Thymus (tissue), 11 donors: ENCODE measurements at regions not wholly inside any gene's neighbourhood (a gene's known extent, or its start where the extent isn't known, plus 50 kb on each side); places are given as distances from the start of the nearest gene placed in this dataset.

Experiments
- DNase-seq, 9 donors: peaks; one replicate each; pipeline ENCODE4 v3.0.0-alpha.2; 2013; ENCODE audit warnings: low spot score in 9 of 9, low read depth in 6 of 9, missing footprints in 1 of 9
- H3K27ac ChIP-seq, 2 donors: one replicate each; pipeline ENCODE4 v1.5.1; 2013; ENCODE audit warnings: control low read depth in 1 of 2, low read depth in 1 of 2, low read length in 1 of 2, mild to moderate bottlenecking in 1 of 2, moderate library complexity in 1 of 2
- H3K27me3 ChIP-seq, 2 donors: one replicate each; pipeline ENCODE4 v1.5.1; 2013; ENCODE audit warnings: low read length in 1 of 2; ENCODE audit not compliant: control insufficient read depth in 2 of 2, insufficient read depth in 1 of 2
- H3K36me3 ChIP-seq, 2 donors: one replicate each; pipeline ENCODE4 v1.5.1; 2013; ENCODE audit warnings: low read length in 1 of 2, mild to moderate bottlenecking in 1 of 2, moderate library complexity in 1 of 2; ENCODE audit not compliant: control insufficient read depth in 2 of 2, insufficient read depth in 2 of 2
- H3K4me1 ChIP-seq, 2 donors: one replicate each; pipeline ENCODE4 v1.5.1; 2013; ENCODE audit warnings: low read length in 2 of 2; ENCODE audit not compliant: control insufficient read depth in 2 of 2, insufficient read depth in 2 of 2
- H3K4me3 ChIP-seq, 2 donors: one replicate each; pipeline ENCODE4 v1.5.1; 2013; ENCODE audit warnings: low read length in 2 of 2, control low read depth in 1 of 2, mild to moderate bottlenecking in 1 of 2
- H3K9me3 ChIP-seq, 2 donors: one replicate each; pipeline ENCODE4 v1.5.1; 2013; ENCODE audit warnings: low read length in 1 of 2, mild to moderate bottlenecking in 1 of 2; ENCODE audit not compliant: control insufficient read depth in 2 of 2, insufficient read depth in 1 of 2
- WGBS: extraction: QIAGEN DNeasy Blood & Tissue Kit; methylation state at CpG from one replicate; pipeline ENCODE4 v1.1.7; 2013; 5-methylcytosine and 5-hydroxymethylcytosine counted together
- donor health status: healthy.

DNA sequence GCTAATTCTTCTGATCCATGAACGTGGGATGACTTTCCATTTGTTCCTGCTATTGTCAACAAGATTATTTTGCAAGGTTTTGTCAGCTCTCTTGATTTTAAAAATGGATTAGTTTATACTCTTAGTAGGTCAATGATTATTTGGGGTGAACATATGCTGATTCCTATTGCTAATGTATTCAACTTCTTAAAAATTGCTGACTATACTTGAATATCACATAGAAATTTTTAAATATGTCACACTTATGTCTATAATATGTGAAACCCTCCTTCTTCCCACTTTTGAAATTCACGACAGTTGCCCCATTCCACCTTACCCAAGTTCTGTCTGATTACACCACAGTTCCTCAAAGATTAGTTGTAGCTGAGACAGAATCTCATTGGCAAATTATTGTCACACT, 465.7 kb upstream of the TENM3 start:
- H3K27ac ChIP-seq: no peak overlapping the region
- WGBS: 82% methylated on average over 2 of the region's 2 CpGs

GRCh38 chr4:181784881-181785280, 458.3 kb upstream of the TENM3 start:
- Histone ChIP-seq H3K27me3 (no peaks in the 10 kb centered on the region), H3K36me3 (no peaks in the 10 kb centered on the region), H3K4me1 (no peaks in the 10 kb centered on the region), H3K4me3 (no peak overlapping the region), H3K27ac (no peak overlapping the region), H3K9me3 (no peaks in the 10 kb centered on the region)
- 92% methylated on average over 2 of the region's 2 CpGs for WGBS
- DNase-seq: no peak

More for the DNA sequence above, 465.7 kb upstream of the TENM3 start:
- Histone ChIP-seq H3K4me3 (no peak overlapping the region), H3K9me3 (no peaks in the 10 kb centered on the region), H3K36me3 (no peaks in the 10 kb centered on the region), H3K4me1 (no peaks in the 10 kb centered on the region), H3K27me3 (no peaks in the 10 kb centered on the region)
- DNase-seq: no peak

DNA sequence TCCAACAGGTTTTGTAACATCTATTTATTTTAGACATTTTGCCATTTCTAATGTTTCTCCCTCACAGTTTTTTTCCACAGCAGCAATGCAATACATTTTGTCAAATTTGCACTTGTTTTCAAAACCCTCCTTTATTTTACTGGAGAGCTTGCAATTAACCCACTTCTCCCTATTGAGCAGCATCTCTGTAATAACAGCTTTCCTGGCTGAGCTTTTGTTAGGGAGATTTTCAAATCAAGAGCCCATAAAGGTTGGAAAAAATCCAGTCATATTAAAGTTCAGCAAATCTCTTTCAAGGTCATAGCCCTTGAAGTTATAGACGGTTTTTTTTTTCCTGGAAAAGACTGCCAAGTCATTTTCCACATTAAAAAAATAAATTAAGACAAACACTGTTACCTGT, 450.6 kb upstream of the TENM3 start:
- 61% methylated on average over 1 of the region's 1 CpG for WGBS
- Histone ChIP-seq H3K4me1 (no peaks in the 10 kb centered on the region), H3K27me3 (no peaks in the 10 kb centered on the region), H3K4me3 (no peak overlapping the region), H3K36me3 (no peaks in the 10 kb centered on the region), H3K9me3 (no peaks in the 10 kb centered on the region), H3K27ac (no peak overlapping the region)
- DNase-seq: no peak

DNA sequence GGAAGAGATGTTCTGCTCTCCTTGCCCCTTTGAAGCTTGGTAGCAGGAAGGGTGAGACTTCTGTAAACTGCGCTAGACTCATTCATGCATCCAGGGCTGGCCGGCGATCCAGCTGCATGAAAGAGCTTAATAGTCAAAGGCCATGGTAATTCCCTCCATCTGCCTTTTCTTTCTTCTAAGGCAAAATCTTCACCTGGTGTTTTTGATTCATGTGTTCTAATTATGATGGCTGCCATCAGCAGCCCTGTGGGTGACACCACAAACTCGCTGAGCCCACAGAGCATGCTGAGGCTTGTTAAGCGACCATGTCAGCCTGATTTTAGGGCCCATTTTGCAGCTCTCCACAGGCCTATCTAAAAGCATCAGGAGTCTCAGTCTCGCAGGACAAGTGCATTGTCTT, 450.1 kb upstream of the TENM3 start:
- DNase-seq: no peak
- Histone ChIP-seq H3K27ac (no peak overlapping the region), H3K4me3 (no peak overlapping the region), H3K4me1 (no peaks in the 10 kb centered on the region), H3K27me3 (no peaks in the 10 kb centered on the region), H3K36me3 (no peaks in the 10 kb centered on the region), H3K9me3 (no peaks in the 10 kb centered on the region)
- WGBS: 71% methylated on average over 6 of the region's 6 CpGs

GRCh38 chr4:181796502-181796901, 446.7 kb upstream of the TENM3 start:
- H3K27ac ChIP-seq: no peak overlapping the region
- H3K27me3 ChIP-seq: no peaks in the 10 kb centered on the region
- peaks cover 0 to 2% of the 10 kb centered on the region in 2 donors for H3K9me3 ChIP-seq
- no peak for DNase-seq
- no peak overlapping the region for H3K4me3 ChIP-seq
- 93% methylated on average over 8 of the region's 8 CpGs for WGBS
- no peaks in the 10 kb centered on the region for H3K36me3 ChIP-seq
- H3K4me1 ChIP-seq: no peaks in the 10 kb centered on the region

DNA sequence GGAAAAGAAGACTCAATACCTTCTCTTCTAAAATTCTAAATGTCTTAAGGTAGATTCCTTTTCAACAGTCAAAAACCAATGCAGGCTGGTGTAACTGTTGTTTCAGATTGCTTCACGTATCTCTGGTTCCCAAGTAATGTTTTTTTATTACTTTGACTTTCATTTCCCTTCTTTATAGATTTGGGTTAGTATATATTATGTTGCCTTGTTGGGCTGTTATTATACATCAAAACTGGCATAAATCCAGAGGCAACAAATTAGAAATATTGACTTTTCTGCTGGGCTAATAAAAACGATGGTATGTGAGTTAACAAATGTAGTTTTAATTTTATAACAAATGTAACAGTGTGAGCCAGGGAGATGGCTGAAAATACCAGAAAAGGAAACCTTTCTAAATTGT, 444.7 kb upstream of the TENM3 start:
- H3K27ac ChIP-seq: no peak overlapping the region
- 89% methylated on average over 2 of the region's 2 CpGs for WGBS
- peaks cover 0 to 2% of the 10 kb centered on the region in 2 donors for H3K9me3 ChIP-seq
- H3K27me3 ChIP-seq: no peaks in the 10 kb centered on the region
- no peak overlapping the region for H3K4me3 ChIP-seq
- no peaks in the 10 kb centered on the region for H3K4me1 ChIP-seq
- no peaks in the 10 kb centered on the region for H3K36me3 ChIP-seq
- DNase-seq: no peak

- Histone ChIP-seq H3K27ac (no peak overlapping the region), H3K9me3 (peaks cover 0 to 2% of the 10 kb centered on the region in 2 donors), H3K4me1 (no peaks in the 10 kb centered on the region), H3K27me3 (no peaks in the 10 kb centered on the region), H3K4me3 (no peak overlapping the region), H3K36me3 (no peaks in the 10 kb centered on the region)
- DNase-seq: no peak
- 95% methylated on average over 10 of the region's 10 CpGs for WGBS
Measured at GRCh38 chr4:181799561-181800069, 443.6 kb upstream of the TENM3 start.

DNA sequence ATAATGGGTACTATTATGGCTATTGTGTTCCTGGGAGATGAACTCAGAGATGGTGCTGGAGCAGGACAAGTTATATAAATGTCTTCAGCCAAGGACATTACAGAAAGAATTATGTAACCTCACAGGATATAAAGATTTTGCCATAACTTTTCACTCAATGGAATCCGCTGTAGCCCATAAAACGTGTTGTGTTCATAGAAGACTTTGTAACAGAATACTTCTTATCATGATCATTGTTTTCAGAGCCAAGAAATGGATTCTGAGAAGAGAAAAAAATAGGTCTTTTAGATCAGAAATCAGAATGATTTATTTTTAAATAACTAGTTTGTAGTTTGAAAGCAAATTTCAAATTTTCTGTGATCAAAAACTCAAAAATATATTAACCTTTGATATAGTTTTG, 441.0 kb upstream of the TENM3 start:
- peaks cover 0 to 2% of the 10 kb centered on the region in 2 donors for H3K9me3 ChIP-seq
- no peaks in the 10 kb centered on the region for H3K36me3 ChIP-seq
- H3K27ac ChIP-seq: no peak overlapping the region
- no peak overlapping the region for H3K4me3 ChIP-seq
- H3K4me1 ChIP-seq: no peaks in the 10 kb centered on the region
- no peaks in the 10 kb centered on the region for H3K27me3 ChIP-seq
- 89% methylated on average over 2 of the region's 2 CpGs for WGBS
- DNase-seq: no peak

DNA sequence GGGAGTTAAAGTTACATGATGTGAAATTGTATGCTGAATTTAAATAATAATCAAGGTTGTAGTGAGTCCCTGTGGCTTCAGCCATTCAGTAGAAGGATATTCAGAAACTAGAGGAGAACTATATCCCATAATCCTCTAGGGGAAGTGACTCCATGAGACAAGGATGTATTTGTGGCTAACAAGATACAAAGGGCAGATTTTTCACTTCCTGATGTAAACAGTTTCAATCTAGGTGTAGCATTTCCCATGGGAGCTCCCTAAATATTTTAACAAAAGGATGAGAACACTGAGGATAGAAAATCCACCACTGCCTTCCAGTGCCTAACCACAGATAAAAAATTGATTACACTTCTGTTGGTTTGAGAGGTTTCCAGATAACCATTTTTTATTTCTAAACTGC, 435.4 kb upstream of the TENM3 start:
- no peak for DNase-seq
- H3K36me3 ChIP-seq: no peaks in the 10 kb centered on the region
- H3K4me1 ChIP-seq: no peaks in the 10 kb centered on the region
- H3K27me3 ChIP-seq: no peaks in the 10 kb centered on the region
- no peak overlapping the region for H3K27ac ChIP-seq
- no peak overlapping the region for H3K4me3 ChIP-seq
- no peaks in the 10 kb centered on the region for H3K9me3 ChIP-seq

DNA sequence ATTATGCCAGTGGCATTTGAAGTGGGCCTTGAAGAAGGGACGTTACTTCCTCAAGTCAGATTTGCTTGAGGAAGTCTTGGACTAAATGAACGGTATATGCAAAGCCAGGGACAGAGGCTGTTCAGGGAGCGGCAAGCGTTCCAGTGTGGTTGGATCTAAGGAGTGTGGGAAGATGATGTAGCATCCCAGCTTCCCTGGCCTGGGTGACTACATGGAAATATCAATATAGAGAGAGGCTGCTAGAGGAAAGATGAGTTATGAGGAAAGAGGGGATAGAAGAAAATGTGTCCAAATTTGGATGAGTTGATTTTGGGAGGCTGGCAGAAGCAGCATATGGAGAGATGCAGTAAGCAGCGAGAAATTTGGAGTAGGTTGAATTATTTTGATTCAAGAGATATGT, 432.5 kb upstream of the TENM3 start:
- 84% methylated on average over 5 of the region's 5 CpGs for WGBS
- no peak overlapping the region for H3K27ac ChIP-seq
- H3K36me3 ChIP-seq: no peaks in the 10 kb centered on the region
- H3K9me3 ChIP-seq: no peaks in the 10 kb centered on the region
- H3K27me3 ChIP-seq: no peaks in the 10 kb centered on the region
- no peak overlapping the region for H3K4me3 ChIP-seq
- H3K4me1 ChIP-seq: no peaks in the 10 kb centered on the region
- DNase-seq: no peak
